ENCODE measurements at regions not wholly inside any gene's neighbourhood (a gene's known extent, or its start where the extent isn't known, plus 50 kb on each side); places are given as distances from the start of the nearest gene placed in this dataset.

DNA sequence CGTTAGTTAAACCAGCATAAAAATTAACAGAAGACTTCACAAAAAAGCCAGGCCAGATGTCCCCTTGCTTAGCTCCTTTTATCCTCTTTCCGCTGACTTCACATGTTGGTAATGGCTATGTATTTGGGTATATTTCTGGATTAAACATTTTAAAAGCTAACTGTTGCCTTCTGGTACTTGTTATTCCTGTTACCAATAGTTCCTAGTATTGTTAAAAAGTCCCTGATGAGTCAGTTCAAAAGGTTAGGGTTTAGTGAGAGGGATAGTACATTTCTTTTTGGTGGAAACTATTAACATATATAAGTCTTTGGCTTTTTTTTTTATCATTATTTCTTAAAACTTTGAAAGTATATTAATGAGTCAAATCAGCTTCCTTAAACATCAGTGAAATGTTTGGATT lies 103.2 kb upstream of the ELL2 start (continued):
- TF ChIP-seq CTCF (IDR thresholded peaks at IDR 0.05; ENCODE audit: control extremely low read depth in 1 of 3, insufficient read depth in 1 of 3, low read depth in 1 of 3, low read length in 3 of 3) = no peak
- no peak for TF ChIP-seq ASH2L (IDR thresholded peaks at IDR 0.05; ENCODE audit: low read length)
- no peak for TF ChIP-seq RNF2 (IDR thresholded peaks at IDR 0.05; ENCODE audit: borderline replicate concordance, low read depth, low read length, missing control alignments, poor library complexity, severe bottlenecking)
- no peak for TF ChIP-seq KDM4A (IDR thresholded peaks at IDR 0.05; ENCODE audit: low read depth, low read length, severe bottlenecking)
- no peak for TF ChIP-seq POLR2AphosphoS5 (IDR thresholded peaks at IDR 0.05; ENCODE audit: low read depth, low read length)

Data from H1 (cell line).